ENCODE measurements at regions not wholly inside any gene's neighbourhood (a gene's known extent, or its start where the extent isn't known, plus 50 kb on each side); places are given as distances from the start of the nearest gene placed in this dataset.

DNA sequence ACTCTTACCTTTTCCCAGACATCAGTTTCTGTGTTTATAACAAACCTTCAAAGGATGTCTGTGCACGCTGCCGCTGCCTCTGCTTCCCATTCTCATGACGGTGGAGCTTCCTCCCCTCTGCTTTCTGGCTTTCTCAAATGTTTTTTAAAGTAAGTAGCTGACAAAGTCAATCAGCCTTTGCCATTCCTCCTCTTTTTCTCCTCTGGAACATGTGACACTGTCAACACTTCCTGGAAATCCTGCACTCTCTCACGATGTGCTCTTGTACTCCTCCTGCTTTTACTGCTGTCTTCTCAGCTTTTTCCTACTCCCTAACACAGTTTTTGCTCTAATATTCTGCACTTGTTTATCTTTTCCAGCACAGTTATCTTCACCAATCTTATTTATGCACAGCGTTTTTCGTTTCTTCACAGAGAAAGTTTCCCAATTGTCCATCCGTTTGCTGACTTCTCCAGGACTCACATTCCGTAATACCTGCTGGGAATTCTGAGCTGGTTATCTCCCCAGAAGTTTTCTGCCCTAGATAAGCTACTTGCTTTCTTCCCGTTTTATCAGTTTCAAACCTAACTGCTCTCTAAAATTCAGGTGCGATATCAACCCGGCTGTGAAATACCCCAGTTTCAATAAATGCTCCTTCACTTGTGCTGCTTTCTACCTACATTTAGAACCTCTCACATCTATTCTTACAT, 465.6 kb upstream of the AGA start:
- no peak overlapping the region for H3K4me3 ChIP-seq (replicated peaks; ENCODE audit: low read depth, low read length)
- no peaks in the 10 kb centered on the region for H3K27me3 ChIP-seq (replicated peaks; ENCODE audit: control insufficient read depth, insufficient read depth, low read length)
- no peak for DNase-seq (ENCODE audit: extremely low read depth, insufficient read length)
- TF ChIP-seq, protein P1, sequence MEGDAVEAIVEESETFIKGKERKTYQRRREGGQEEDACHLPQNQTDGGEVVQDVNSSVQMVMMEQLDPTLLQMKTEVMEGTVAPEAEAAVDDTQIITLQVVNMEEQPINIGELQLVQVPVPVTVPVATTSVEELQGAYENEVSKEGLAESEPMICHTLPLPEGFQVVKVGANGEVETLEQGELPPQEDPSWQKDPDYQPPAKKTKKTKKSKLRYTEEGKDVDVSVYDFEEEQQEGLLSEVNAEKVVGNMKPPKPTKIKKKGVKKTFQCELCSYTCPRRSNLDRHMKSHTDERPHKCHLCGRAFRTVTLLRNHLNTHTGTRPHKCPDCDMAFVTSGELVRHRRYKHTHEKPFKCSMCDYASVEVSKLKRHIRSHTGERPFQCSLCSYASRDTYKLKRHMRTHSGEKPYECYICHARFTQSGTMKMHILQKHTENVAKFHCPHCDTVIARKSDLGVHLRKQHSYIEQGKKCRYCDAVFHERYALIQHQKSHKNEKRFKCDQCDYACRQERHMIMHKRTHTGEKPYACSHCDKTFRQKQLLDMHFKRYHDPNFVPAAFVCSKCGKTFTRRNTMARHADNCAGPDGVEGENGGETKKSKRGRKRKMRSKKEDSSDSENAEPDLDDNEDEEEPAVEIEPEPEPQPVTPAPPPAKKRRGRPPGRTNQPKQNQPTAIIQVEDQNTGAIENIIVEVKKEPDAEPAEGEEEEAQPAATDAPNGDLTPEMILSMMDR (IDR thresholded peaks at IDR 0.05; ENCODE audit: insufficient read depth, low read length, poor library complexity, severe bottlenecking): no peak
- H3K36me3 ChIP-seq (ENCODE audit: control insufficient read depth, insufficient read depth, low read length): no peaks in the 10 kb centered on the region

DNA sequence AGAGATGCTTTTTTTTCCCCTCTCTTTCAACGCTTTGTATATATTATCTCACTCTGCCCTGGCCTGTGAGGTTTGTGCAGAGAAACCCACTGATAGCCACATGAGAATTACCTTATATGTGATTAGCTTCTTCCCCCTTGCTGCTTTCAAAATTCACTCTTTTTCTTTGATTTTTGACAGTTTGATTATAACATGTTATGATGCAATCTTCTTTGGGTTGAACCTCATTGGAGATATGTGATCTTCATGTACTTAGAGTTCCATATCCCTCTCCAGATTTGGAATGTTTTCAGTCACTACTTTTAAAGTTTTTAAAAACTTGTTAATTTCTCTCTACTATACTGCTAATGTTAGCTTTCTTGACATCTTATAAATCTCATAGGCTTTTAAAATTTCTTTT, 479.5 kb upstream of the AGA start:
- no peak for DNase-seq (ENCODE audit: extremely low read depth, insufficient read length)
- TF ChIP-seq, protein P1 (IDR thresholded peaks at IDR 0.05; ENCODE audit: insufficient read depth, low read length, poor library complexity, severe bottlenecking): no peak

DNA sequence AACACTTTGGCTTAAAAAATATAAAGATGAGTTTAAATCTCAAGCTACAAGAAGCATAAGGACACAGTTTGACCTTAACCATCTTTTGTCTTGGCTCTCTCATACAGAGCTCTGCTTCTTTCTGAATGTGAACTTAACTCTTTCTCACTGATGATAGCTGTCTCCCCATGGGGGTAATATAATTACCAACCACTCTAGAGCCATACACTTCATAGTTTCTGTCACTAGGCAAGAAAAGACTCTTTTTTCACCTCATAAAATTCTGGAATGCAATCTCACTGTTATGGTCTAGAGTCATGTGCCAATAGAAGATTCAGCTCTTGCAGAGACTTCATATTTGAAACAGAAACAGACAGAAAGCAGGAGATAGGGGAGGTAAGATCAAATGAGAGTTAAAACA, 481.7 kb upstream of the AGA start:
- Histone ChIP-seq H3K36me3 (ENCODE audit: control insufficient read depth, insufficient read depth, low read length) (no peaks in the 10 kb centered on the region), H3K27me3 (replicated peaks; ENCODE audit: control insufficient read depth, insufficient read depth, low read length) (no peaks in the 10 kb centered on the region), H3K4me3 (replicated peaks; ENCODE audit: low read depth, low read length) (no peak overlapping the region)
- TF ChIP-seq, protein P1 (IDR thresholded peaks at IDR 0.05; ENCODE audit: insufficient read depth, low read length, poor library complexity, severe bottlenecking): no peak
- DNase-seq (ENCODE audit: extremely low read depth, insufficient read length): no peak

More for the DNA sequence above, 479.5 kb upstream of the AGA start:
- H3K36me3 ChIP-seq (ENCODE audit: control insufficient read depth, insufficient read depth, low read length): no peaks in the 10 kb centered on the region
- no peak overlapping the region for H3K4me3 ChIP-seq (replicated peaks; ENCODE audit: low read depth, low read length)
- no peaks in the 10 kb centered on the region for H3K27me3 ChIP-seq (replicated peaks; ENCODE audit: control insufficient read depth, insufficient read depth, low read length)

DNA sequence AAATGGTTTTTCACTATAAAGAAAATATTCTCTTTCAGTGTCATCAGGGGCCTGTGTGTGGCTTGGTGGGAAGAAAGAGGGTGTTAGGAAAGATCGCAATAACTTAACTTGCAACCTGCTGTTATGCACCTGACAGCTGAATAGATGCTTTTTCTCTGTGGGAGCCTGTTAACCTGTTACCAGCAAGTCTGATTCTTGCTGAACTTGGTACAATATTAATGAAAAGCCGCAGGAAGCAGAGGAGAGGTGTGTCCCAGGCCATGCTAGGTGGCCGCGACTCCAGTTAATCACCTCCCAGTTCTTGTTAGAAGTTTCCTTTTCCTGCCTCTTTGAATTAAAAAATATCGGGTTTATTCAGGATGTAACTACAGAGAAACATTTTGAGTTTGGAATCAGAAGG, 494.8 kb upstream of the AGA start:
- TF ChIP-seq, protein P1 (IDR thresholded peaks at IDR 0.05; ENCODE audit: insufficient read depth, low read length, poor library complexity, severe bottlenecking): no peak
- no peak for DNase-seq (ENCODE audit: extremely low read depth, insufficient read length)
- Histone ChIP-seq H3K27me3 (replicated peaks; ENCODE audit: control insufficient read depth, insufficient read depth, low read length) (no peaks in the 10 kb centered on the region), H3K4me3 (replicated peaks; ENCODE audit: low read depth, low read length) (no peak overlapping the region), H3K36me3 (ENCODE audit: control insufficient read depth, insufficient read depth, low read length) (no peaks in the 10 kb centered on the region)

DNA sequence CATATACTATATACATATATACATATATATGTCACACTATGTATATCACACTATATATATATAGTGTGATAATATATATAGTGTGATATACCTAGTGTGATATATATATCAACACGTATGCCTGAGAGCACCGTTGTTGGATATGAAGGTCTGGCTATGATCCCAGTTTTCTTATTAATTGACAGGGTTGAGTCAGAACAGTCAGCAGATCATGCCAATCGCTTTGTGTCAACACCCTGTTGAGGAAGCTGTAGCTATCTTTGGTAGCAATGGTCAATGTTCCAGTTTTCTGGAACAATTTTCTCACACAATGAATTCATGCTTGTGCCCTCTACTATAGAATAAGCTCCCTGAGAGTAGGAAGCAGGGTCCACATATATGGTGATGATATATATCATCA, 496.0 kb upstream of the AGA start:
- TF ChIP-seq, protein P1 (IDR thresholded peaks at IDR 0.05; ENCODE audit: insufficient read depth, low read length, poor library complexity, severe bottlenecking): no peak
- Histone ChIP-seq H3K4me3 (replicated peaks; ENCODE audit: low read depth, low read length) (no peak overlapping the region), H3K27me3 (replicated peaks; ENCODE audit: control insufficient read depth, insufficient read depth, low read length) (no peaks in the 10 kb centered on the region), H3K36me3 (ENCODE audit: control insufficient read depth, insufficient read depth, low read length) (no peaks in the 10 kb centered on the region)
- no peak for DNase-seq (ENCODE audit: extremely low read depth, insufficient read length)

DNA sequence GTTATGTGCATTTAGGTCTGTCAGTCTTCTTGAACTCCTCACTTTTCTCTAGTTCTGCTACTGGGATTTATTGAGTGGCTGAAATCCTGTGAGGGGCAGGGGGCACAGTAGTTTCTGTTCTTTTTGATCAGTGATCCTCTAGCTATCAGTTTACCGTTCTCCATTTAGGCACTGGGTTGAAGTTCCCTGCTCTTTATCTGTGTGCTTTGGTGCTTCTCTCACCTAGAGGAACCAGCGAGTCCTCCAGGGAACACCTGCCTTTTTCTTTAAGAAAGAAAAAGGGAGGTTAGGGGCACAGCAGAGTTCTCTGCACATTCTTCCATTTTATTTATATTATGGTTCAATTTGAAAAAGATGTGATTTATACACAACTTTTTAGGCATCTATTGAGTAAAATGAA, 503.0 kb upstream of the AGA start:
- TF ChIP-seq, protein P1 (IDR thresholded peaks at IDR 0.05; ENCODE audit: insufficient read depth, low read length, poor library complexity, severe bottlenecking): no peak
- no peak for DNase-seq (ENCODE audit: extremely low read depth, insufficient read length)
- H3K36me3 ChIP-seq (ENCODE audit: control insufficient read depth, insufficient read depth, low read length): no peaks in the 10 kb centered on the region
- no peaks in the 10 kb centered on the region for H3K27me3 ChIP-seq (replicated peaks; ENCODE audit: control insufficient read depth, insufficient read depth, low read length)
- H3K4me3 ChIP-seq (replicated peaks; ENCODE audit: low read depth, low read length): no peak overlapping the region
